Epithelial cell of proximal tubule (primary cell): ENCODE measurements at regions not wholly inside any gene's neighbourhood (a gene's known extent, or its start where the extent isn't known, plus 50 kb on each side); places are given as distances from the start of the nearest gene placed in this dataset.

Source experiments
- DNase-seq: peaks from one replicate; pipeline ENCODE4 v3.0.0-alpha.2; 2011; ENCODE audit warnings: low read depth
- H3K4me3 ChIP-seq: 2 replicates; pipeline ENCODE4 v1.5.1; 2011; ENCODE audit warnings: low read depth, mild to moderate bottlenecking, low read length
- TF ChIP-seq, protein P1 (sequence below): conservative IDR thresholded peaks from 2 replicates; pipeline ENCODE4 v1.5.1; 2012; ENCODE audit warnings: low read depth, mild to moderate bottlenecking, low read length

DNA sequence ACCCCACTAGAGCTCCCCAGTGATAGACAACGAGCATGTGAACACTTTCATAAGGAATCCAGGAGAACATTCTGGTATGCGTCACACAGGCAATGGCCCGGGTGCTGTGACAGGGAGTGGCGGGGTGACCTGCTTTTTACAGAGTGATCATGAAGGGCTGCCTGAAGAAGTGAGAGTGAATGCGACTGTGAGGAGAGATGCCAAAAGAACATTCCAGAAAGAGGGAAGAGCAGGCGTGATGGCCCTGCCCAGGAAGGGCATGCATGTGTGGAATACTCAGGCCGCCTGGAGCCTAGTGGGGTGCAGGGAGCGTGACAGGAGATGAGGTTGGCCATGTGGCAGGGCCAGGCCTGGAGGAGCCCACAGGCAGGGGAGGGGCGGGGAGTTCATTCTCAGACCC lies 53.8 kb downstream of the FZD10 start:
- H3K4me3 ChIP-seq = no peak overlapping the region
- no peak for DNase-seq
- TF ChIP-seq, protein P1, sequence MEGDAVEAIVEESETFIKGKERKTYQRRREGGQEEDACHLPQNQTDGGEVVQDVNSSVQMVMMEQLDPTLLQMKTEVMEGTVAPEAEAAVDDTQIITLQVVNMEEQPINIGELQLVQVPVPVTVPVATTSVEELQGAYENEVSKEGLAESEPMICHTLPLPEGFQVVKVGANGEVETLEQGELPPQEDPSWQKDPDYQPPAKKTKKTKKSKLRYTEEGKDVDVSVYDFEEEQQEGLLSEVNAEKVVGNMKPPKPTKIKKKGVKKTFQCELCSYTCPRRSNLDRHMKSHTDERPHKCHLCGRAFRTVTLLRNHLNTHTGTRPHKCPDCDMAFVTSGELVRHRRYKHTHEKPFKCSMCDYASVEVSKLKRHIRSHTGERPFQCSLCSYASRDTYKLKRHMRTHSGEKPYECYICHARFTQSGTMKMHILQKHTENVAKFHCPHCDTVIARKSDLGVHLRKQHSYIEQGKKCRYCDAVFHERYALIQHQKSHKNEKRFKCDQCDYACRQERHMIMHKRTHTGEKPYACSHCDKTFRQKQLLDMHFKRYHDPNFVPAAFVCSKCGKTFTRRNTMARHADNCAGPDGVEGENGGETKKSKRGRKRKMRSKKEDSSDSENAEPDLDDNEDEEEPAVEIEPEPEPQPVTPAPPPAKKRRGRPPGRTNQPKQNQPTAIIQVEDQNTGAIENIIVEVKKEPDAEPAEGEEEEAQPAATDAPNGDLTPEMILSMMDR = no peak

DNA sequence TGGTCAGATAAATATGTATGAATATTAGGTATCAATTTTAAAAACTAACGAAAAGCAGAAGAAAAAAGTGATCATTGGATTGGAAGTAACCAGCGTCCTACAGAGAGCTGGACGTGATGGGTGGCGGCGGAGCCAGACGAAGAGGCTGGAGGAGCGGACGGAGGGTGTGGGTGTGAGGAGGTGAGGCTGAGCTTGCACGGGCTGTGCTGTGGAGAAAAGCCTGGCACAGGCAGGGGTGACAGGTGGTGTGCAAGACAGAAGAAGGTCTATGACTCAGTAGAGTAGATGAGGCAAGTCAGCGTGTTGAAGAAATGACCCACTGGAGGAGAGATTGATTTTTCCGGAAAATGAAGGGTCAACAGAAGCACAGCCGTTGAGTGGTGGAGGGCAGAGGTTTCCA lies 56.4 kb downstream of the FZD10 start:
- TF ChIP-seq, protein P1 = no peak
- DNase-seq = no peak
- H3K4me3 ChIP-seq = no peak overlapping the region

DNA sequence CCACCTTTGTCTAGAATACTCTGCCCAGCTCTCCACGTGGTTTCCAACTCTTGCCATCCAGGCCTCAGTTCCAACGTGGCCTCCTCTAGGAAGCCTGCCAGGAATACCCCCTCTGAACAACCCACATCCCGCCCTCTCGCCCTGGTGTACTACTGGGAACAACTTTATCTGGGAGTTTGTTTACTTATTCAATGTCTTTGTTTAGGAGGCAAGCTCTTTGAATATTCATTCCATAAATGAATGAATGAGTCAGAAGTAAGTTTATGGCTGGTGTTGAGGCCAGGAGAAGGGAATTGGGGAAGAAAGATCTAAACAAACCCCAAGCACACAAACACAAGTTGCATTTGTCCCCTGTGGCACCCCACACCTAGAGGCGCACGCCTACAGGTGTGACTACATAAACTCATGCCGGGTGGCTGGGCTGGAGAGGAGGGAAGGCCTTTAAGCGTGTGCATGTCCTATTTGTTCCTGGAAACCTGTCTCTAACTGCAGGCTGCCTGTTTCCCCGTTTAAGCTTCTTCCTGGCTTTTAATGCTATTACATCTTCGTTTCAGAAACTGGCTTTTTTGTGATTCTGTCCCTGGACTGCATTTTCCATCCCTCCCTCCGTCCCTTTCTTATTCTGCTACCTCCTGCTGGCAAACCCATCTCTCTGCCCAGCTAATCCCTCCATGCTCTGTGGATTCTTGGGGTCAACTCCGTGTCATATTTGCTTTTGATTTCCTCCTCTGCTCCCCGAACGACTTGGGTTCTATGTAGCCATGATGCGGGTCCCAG lies 57.9 kb downstream of the FZD10 start:
- DNase-seq = no peak
- TF ChIP-seq, protein P1 = no peak
- H3K4me3 ChIP-seq = no peak overlapping the region

DNA sequence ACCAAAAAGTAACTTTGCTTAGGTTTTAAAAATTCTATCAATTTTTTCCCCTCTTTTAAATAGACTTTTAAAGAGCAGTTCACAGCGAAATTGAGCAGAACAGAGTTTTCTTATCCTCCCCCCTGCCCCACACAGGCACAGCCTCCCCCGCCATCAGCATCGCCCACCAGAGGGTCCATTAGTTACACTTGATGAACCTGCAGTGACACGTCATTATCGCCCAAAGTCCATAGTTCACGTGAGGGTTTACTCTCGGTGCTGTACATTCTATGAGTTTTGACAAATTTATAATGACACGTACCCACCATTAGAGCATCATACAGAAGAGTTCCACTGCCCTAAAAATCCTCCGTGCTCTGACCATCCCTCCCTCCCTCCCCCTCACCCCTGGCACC lies 58.4 kb downstream of the FZD10 start:
- H3K4me3 ChIP-seq = no peak overlapping the region
- TF ChIP-seq, protein P1 = no peak
- no peak for DNase-seq

DNA sequence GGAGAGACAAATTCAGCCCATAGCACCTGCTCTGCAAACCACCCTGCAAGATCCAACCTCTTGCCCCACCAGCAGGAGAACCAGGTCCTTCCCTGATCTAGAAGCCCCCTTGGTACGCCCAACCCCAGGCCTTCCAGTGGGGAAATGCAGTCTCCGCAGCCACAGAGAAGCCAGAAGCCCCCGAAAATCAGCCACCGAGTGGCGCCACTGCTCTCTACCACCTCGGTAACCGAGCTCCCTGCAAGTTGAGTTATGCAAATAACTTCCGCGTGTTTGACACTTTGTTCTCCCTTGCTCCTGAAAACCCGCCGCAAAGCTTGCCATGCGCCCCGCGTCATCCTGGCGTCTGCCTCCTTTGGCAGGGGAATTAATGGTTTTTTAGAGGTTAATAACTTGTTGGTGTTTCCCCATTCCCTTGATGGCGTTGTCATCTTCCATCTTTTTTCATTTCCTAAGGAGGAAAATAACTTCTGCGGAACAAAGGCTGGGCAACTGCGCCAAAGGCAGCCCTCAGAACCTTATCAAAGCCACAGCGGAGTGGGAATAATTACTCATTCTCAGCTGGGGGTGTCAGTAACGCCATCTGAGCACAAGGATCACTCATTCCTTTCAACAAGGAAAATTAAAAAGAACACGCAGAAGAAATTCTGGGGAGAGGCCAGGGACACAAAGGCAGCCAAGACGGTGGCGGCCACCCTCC lies 60.4 kb downstream of the FZD10 start:
- no peak for DNase-seq
- TF ChIP-seq, protein P1 = no peak
- H3K4me3 ChIP-seq = no peak overlapping the region

DNA sequence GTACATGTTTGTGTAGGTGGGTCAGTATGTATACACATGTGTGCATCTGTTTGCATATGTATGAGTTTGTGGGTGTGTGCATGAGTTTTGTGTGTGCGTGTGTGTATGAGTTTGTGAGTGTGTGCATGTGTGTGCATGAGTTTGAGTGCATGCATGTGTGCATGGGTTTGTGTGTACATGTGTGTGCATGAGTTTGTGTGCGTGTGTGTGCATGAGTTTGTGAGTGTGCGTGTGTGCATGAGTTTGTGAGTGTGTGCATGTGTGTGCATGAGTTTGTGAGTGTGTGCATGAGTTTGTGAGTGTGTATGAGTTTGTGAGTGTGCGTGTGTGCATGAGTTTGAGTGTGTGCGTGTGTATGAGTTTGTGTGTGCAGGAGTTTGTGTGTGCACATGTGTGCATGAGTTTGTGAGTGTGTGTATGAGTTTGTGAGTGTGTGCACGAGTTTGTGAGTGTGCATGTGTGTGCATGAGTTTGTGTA lies 61.5 kb downstream of the FZD10 start:
- TF ChIP-seq, protein P1 = no peak
- no peak overlapping the region for H3K4me3 ChIP-seq
- no peak for DNase-seq
